ENCODE measurements at regions not wholly inside any gene's neighbourhood (a gene's known extent, or its start where the extent isn't known, plus 50 kb on each side); places are given as distances from the start of the nearest gene placed in this dataset.
A peak's percentile ranks its signal among the peaks of the same experiment; 100 is the strongest.

DNA sequence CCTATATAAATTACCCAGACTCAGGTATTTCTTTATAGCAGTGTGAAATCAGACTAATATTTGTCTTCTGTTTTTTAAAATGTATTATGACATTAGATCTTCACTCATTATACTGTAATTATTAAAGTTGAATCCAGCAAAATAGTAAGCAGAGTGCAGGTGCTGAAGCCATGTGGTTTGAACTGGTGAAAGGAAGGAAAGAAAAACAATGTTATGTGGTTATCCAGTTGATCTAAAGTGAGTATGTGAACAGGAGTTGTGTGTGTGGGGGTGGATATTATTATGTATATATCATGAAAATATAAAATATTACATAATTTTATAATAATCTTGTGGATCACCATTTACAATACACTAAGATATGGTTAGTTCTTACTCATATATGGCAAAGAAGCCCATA, 593.7 kb downstream of the SEMA5A start (continued):
- TF ChIP-seq, protein P1, sequence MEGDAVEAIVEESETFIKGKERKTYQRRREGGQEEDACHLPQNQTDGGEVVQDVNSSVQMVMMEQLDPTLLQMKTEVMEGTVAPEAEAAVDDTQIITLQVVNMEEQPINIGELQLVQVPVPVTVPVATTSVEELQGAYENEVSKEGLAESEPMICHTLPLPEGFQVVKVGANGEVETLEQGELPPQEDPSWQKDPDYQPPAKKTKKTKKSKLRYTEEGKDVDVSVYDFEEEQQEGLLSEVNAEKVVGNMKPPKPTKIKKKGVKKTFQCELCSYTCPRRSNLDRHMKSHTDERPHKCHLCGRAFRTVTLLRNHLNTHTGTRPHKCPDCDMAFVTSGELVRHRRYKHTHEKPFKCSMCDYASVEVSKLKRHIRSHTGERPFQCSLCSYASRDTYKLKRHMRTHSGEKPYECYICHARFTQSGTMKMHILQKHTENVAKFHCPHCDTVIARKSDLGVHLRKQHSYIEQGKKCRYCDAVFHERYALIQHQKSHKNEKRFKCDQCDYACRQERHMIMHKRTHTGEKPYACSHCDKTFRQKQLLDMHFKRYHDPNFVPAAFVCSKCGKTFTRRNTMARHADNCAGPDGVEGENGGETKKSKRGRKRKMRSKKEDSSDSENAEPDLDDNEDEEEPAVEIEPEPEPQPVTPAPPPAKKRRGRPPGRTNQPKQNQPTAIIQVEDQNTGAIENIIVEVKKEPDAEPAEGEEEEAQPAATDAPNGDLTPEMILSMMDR (IDR thresholded peaks at IDR 0.05 in 2 of 3, conservative IDR thresholded peaks at IDR 0.05 in 1 of 3; ENCODE audit: control insufficient read depth in 2 of 3, extremely low read depth in 1 of 3, insufficient read depth in 1 of 3, low read depth in 3 of 3, low read length in 3 of 3): no peak
- no peak for TF ChIP-seq KLF5 (IDR thresholded peaks at IDR 0.05; ENCODE audit: partially characterized antibody)

DNA sequence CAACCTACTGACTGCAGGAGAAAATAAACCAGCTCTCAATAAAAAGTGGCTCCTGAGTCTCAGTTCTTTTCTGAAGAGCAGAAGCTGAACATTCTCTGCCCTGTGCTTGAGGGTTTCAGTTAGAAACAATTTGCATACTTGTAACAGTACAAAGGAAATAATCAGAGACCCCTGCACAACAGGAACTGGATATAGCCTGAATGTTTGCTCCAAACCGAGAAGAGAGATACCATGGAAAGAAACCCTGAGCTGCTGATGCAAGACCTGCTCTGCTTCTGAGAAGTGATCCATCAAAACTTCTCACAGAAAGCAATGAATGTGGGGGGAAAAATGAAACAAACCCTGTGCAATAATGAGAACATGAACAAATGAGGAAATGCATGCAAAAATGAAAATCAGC, 592.9 kb downstream of the SEMA5A start:
- ChIA-PET SMC1A (ENCODE audit: uncharacterized antibody, unreplicated experiment) (interaction anchor here (1.0 to 1.5 kb wide), 9 partner anchors 9 to 256 kb away, joined by 3 to 7 read pairs (median 3); no protein-coding TSS in a partner anchor), CTCF (interaction anchor here (1.2 kb wide), 2 partner anchors 9 to 103 kb away, joined by 4 to 5 read pairs; no protein-coding TSS in a partner anchor), RAD21 (ENCODE audit: unreplicated experiment) (interaction anchor here (0.8 to 1.4 kb wide), 3 partner anchors 8 to 215 kb away, joined by 3 read pairs; no protein-coding TSS in a partner anchor), POLR2A (no interaction called here)
- Histone ChIP-seq H3K4me1 (ENCODE audit: control insufficient read depth, insufficient read depth, low read length) (no peaks in the 10 kb centered on the region), H4K20me1 (ENCODE audit: control insufficient read depth, insufficient read depth) (no peaks in the 10 kb centered on the region), H3K36me3 (ENCODE audit: control insufficient read depth in 2 of 2, insufficient read depth in 2 of 2, low read length in 1 of 2) (no peaks in the 10 kb centered on the region), H3K27me3 (replicated peaks in 1 of 2; ENCODE audit: control insufficient read depth in 2 of 2, insufficient read depth in 2 of 2, low read length in 1 of 2) (no peaks in the 10 kb centered on the region), H2AFZ (ENCODE audit: control insufficient read depth, low read depth, low read length) (no peak overlapping the region), H3K27ac (ENCODE audit: control insufficient read depth, insufficient read depth) (no peak overlapping the region), H3K4me3 (no peak overlapping the region), H3K9me3 (replicated peaks; ENCODE audit: control insufficient read depth, insufficient read depth, low read length) (no peaks in the 10 kb centered on the region), H3K4me2 (ENCODE audit: control insufficient read depth, insufficient read depth) (no peak overlapping the region), H3K9ac (ENCODE audit: control insufficient read depth, insufficient read depth, low read length) (no peak overlapping the region), H3K79me2 (ENCODE audit: control insufficient read depth, insufficient read depth, low read length) (no peaks in the 10 kb centered on the region)
- FAIRE-seq: no peak
- ATAC-seq: peak; percentile 55
- TF ChIP-seq SPI1 (IDR thresholded peaks at IDR 0.05; ENCODE audit: borderline replicate concordance, insufficient read depth, low read depth, low read length): no peak
- TF ChIP-seq, protein P2, sequence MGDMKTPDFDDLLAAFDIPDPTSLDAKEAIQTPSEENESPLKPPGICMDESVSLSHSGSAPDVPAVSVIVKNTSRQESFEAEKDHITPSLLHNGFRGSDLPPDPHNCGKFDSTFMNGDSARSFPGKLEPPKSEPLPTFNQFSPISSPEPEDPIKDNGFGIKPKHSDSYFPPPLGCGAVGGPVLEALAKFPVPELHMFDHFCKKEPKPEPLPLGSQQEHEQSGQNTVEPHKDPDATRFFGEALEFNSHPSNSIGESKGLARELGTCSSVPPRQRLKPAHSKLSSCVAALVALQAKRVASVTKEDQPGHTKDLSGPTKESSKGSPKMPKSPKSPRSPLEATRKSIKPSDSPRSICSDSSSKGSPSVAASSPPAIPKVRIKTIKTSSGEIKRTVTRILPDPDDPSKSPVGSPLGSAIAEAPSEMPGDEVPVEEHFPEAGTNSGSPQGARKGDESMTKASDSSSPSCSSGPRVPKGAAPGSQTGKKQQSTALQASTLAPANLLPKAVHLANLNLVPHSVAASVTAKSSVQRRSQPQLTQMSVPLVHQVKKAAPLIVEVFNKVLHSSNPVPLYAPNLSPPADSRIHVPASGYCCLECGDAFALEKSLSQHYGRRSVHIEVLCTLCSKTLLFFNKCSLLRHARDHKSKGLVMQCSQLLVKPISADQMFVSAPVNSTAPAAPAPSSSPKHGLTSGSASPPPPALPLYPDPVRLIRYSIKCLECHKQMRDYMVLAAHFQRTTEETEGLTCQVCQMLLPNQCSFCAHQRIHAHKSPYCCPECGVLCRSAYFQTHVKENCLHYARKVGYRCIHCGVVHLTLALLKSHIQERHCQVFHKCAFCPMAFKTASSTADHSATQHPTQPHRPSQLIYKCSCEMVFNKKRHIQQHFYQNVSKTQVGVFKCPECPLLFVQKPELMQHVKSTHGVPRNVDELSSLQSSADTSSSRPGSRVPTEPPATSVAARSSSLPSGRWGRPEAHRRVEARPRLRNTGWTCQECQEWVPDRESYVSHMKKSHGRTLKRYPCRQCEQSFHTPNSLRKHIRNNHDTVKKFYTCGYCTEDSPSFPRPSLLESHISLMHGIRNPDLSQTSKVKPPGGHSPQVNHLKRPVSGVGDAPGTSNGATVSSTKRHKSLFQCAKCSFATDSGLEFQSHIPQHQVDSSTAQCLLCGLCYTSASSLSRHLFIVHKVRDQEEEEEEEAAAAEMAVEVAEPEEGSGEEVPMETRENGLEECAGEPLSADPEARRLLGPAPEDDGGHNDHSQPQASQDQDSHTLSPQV (IDR thresholded peaks at IDR 0.05): no peak
- TF ChIP-seq HDAC6 (IDR thresholded peaks at IDR 0.05; ENCODE audit: unreplicated experiment): no peak
- no peak for TF ChIP-seq FOS (IDR thresholded peaks at IDR 0.05; ENCODE audit: borderline replicate concordance, extremely low read depth, insufficient read length)
- no peak for TF ChIP-seq RAD21 (IDR thresholded peaks at IDR 0.05; ENCODE audit: insufficient read depth, low read depth, low read length)
- TF ChIP-seq NRF1 (conservative IDR thresholded peaks at IDR 0.05; ENCODE audit: low read depth, low read length): no peak
- BruUV-seq (replicated peaks): no TSS peak
- in situ Hi-C loops (cut with MboI) (no loop called here), intact Hi-C loops (cut with micrococcal nuclease; ENCODE audit: unreplicated experiment) (no loop called here)
- 0% methylated on average over 1 of the region's 1 CpG for WGBS (ENCODE audit: insufficient coverage, insufficient replicate concordance, low lambda C conversion rate, missing lambda C conversion rate)
- DNase-seq (ENCODE audit: low read depth, low spot score): peak; percentile 23

Measured in GM12878 (cell line).